K562 (cell line): ENCODE measurements at regions not wholly inside any gene's neighbourhood (a gene's known extent, or its start where the extent isn't known, plus 50 kb on each side); places are given as distances from the start of the nearest gene placed in this dataset.

Experiments
- BRF1 ChIP-seq: IDR thresholded peaks from 3 replicates; pipeline ENCODE4 v1.6.1; 2011; ENCODE audit warnings: borderline replicate concordance, mild to moderate bottlenecking; ENCODE audit not compliant: insufficient read length; ENCODE audit errors: extremely low read depth
- CREB1 ChIP-seq, 2 experiments: sonication (generic) in 1 of 2; formaldehyde crosslinking in 1 of 2; IDR thresholded peaks; 2 replicates each; pipeline versions ENCODE4 v1.6.1 to v1.8.0; 2012 to 2022; ENCODE audit warnings: inconsistent platforms in 1 of 2, mild to moderate bottlenecking in 1 of 2, missing genetic modification reagents in 1 of 2, moderate library complexity in 1 of 2
- CUX1 ChIP-seq: fragments of 200-800 bp; sonication (Bioruptor generic); IDR thresholded peaks from 2 replicates; pipeline ENCODE4 v1.6.1; 2016; ENCODE audit warnings: missing genetic modification characterization, missing compliant biosample characterization
- EP400 ChIP-seq: fragments of 450-650 bp; IDR thresholded peaks from 2 replicates; pipeline ENCODE4 v1.6.1; 2017; ENCODE audit warnings: antibody characterized with exemption, mild to moderate bottlenecking, moderate library complexity
- GTF2A2 ChIP-seq: IDR thresholded peaks from 2 replicates; pipeline ENCODE4 v1.6.1; 2016; ENCODE audit warnings: mild to moderate bottlenecking, missing genetic modification characterization, missing compliant biosample characterization
- HDGF ChIP-seq: fragments of 450-650 bp; IDR thresholded peaks from 2 replicates; pipeline ENCODE4 v1.6.1; 2016
- HLTF ChIP-seq: fragments of 450-650 bp; IDR thresholded peaks from 2 replicates; pipeline ENCODE4 v1.6.1; 2016
- MITF ChIP-seq: IDR thresholded peaks from 2 replicates; pipeline ENCODE4 v1.6.1; 2014; ENCODE audit warnings: antibody characterized with exemption
- PHF8 ChIP-seq: fragments of 200-600 bp; sonication (generic); IDR thresholded peaks from 2 replicates; pipeline ENCODE4 v1.6.1; 2012; ENCODE audit warnings: mixed run types, mild to moderate bottlenecking, inconsistent platforms, low read length, moderate library complexity, borderline replicate concordance
- RERE ChIP-seq: sonication (generic); formaldehyde crosslinking; IDR thresholded peaks from 2 replicates; pipeline ENCODE4 v1.8.0; 2023; ENCODE audit warnings: missing genetic modification reagents, mild to moderate bottlenecking, borderline replicate concordance
- SMARCE1 ChIP-seq: fragments of 450-650 bp; IDR thresholded peaks from 2 replicates; pipeline ENCODE4 v1.7.1; 2016; ENCODE audit warnings: mild to moderate bottlenecking
- TF ChIP-seq, protein P1 (sequence below): fragments of 150-350 bp; conservative IDR thresholded peaks from 2 replicates; pipeline ENCODE4 v1.6.1; 2014; ENCODE audit warnings: low read length

DNA sequence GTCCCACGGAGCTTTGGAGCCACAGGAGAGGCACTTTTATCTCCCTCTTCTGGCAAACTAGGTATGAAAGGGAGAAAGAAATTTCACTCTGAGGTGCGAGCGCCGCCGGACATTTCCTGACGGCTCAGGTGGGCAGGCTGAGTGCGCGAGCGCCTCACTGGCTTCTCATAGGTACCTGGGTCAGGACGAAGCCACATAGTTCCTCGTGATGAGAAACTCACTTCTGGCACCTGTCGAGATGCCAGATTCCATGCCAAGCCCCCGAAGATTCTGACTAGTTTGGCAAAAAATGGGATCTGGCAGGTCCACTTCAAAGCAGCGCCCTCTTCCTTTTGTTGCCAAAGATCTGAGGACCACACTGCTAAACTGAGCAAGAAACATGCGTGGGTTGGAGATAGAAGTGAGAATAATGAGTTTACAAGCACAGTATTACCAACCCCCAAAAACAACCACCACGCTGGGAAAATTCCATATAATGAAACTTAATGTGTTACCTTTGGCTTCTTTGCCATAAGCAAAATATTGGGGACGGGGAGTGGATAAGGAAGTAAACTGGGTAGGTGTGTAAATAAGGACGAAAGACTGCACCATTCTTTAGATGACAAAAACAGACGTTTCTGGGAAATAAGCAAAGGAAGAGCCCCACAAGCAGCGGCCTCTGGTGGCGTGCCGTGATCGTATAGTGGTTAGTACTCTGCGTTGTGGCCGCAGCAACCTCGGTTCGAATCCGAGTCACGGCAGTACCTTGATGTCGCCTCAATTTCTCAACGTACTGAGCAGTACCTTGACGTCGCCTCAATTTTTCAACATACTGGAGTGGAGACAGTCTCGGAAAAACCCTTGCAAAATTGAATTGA lies 89.8 kb upstream of the PRSS16 start (continued):
- no peak for TF ChIP-seq RERE (CRISPR knock-in tag)
- peak; percentile 25; the same call in 1 of the 2 replicates for TF ChIP-seq PHF8
- TF ChIP-seq CUX1 = no peak
- TF ChIP-seq SMARCE1 = peak; percentile 65; the same call in 1 of the 2 replicates
- TF ChIP-seq, protein P1, sequence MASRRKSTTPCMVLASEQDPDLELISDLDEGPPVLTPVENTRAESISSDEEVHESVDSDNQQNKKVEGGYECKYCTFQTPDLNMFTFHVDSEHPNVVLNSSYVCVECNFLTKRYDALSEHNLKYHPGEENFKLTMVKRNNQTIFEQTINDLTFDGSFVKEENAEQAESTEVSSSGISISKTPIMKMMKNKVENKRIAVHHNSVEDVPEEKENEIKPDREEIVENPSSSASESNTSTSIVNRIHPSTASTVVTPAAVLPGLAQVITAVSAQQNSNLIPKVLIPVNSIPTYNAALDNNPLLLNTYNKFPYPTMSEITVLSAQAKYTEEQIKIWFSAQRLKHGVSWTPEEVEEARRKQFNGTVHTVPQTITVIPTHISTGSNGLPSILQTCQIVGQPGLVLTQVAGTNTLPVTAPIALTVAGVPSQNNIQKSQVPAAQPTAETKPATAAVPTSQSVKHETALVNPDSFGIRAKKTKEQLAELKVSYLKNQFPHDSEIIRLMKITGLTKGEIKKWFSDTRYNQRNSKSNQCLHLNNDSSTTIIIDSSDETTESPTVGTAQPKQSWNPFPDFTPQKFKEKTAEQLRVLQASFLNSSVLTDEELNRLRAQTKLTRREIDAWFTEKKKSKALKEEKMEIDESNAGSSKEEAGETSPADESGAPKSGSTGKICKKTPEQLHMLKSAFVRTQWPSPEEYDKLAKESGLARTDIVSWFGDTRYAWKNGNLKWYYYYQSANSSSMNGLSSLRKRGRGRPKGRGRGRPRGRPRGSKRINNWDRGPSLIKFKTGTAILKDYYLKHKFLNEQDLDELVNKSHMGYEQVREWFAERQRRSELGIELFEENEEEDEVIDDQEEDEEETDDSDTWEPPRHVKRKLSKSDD = no peak
- no peak for TF ChIP-seq MITF
- TF ChIP-seq BRF1 = no peak
- no peak for TF ChIP-seq CREB1 (IDR thresholded peaks at IDR 0.05)
- TF ChIP-seq CREB1 (CRISPR knock-in tag; IDR thresholded peaks at IDR 0.05) = no peak; the same call in 1 of the 2 replicates
- peak; percentile 56 for TF ChIP-seq EP400
- peak; percentile 41; the same call in 1 of the 2 replicates for TF ChIP-seq HLTF
- TF ChIP-seq GTF2A2 (tag) = no peak
- TF ChIP-seq HDGF = no peak
